ENCODE measurements at regions not wholly inside any gene's neighbourhood (a gene's known extent, or its start where the extent isn't known, plus 50 kb on each side); places are given as distances from the start of the nearest gene placed in this dataset.

DNA sequence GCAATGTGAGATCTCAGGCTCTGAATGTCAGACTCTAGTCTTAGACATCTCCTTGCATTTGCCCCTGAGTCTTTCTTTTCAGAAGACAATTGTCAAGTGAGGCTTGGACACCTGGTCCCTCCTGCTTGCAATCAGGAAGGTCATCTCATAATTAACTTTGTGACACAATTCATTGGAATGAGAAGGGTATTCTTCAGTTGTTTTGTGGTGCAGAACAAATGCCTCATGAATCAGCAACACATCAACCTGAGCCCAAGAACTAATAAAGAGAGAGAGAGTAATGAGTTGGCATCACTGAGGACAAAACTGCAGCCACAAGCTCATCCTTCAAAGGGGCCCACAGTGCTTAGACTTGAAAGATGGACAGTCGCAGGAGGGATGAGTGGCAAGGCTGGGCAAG is 375.8 kb downstream of the INSC start:
- FAIRE-seq = no peak

DNA sequence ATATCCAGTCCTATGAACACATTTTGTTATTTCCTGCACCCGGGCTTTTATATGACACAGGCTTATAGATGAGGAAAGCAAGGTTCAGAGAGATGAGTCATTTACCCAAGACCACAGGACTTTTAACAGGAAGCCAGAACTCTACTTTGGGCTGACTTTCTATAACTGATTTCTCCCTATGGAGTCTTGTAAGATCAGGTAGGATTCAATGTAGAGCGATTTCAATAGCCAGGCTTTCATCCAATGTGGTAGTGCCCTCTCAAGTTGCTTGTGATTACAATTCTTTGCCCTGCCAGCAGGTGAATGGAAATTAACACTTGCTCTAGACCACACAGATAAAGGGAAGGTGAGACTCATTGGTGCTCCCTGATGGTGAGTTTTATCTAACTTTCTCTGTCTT is 378.3 kb downstream of the INSC start:
- FAIRE-seq = no peak

- no peak for FAIRE-seq
Measured at GRCh38 chr11:15493921-15494620, 379.3 kb downstream of the INSC start.

- FAIRE-seq = no peak
Measured at GRCh38 chr11:15494740-15495139, 380.0 kb downstream of the INSC start.

DNA sequence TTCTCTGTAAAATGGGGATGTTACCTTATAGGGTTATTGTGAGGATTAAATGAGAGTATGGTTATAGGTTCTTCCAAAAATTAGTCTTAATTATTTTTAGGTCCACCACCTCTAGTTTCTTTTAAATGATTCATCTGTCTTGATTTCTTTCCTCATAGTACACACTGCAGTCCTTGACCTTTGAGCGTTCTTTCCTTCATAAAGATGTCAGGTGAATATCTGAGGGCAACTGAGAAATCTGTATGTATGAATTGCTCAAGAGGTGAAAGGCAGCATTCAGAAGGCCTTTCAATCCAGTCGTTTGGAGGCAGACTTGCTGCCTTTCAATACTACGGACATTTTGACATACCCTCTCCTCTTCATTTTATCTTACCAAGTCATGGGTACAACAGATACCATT is 380.7 kb downstream of the INSC start:
- no peak for FAIRE-seq

- FAIRE-seq = no peak
Measured at GRCh38 chr11:15497366-15497765, 382.6 kb downstream of the INSC start.

- no peak for FAIRE-seq
Measured at GRCh38 chr11:15499674-15500073, 385.0 kb downstream of the INSC start.

DNA sequence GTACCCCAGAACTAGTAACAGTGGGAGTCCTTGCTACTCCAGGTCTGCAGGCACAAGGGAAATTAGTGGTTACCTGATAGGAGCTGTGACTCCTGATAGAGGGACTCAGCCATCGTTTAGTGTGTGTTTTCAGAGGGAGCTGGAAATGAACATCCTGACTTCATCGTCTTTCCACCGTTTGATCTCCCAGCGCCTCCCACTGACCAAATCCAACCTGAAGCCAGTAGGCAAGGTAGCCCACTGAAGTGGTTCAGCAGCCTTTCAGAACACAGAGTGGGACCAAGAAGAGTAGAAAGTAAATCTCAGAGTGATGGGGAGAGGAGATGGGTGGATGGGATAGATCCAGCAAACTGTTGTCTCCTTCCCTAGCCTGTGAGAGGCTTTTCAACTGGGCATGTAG is 385.9 kb downstream of the INSC start:
- FAIRE-seq = no peak

- FAIRE-seq = no peak
Measured at GRCh38 chr11:15501566-15501965, 386.8 kb downstream of the INSC start.

DNA sequence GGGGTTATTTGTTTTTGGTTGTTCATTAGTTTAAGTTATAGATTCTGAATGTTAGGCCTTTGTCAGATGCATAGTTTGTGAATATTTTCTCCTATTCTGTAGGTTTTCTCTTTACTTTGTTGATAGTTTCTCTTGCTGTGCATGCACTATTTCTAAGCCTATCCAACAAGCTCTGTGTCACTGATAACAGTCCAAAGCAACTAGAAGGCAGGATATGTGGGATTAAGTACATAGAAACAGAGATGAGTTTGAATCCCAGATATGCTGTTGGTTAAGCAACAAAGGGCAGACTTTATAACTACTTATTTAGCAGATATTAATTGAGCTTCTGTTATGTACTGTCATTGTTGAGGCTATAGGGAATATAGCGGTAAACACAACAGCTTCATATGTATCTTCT is 390.4 kb downstream of the INSC start:
- no peak for FAIRE-seq

GRCh38 chr11:15507592-15507991 is 392.9 kb downstream of the INSC start:
- FAIRE-seq = no peak

DNA sequence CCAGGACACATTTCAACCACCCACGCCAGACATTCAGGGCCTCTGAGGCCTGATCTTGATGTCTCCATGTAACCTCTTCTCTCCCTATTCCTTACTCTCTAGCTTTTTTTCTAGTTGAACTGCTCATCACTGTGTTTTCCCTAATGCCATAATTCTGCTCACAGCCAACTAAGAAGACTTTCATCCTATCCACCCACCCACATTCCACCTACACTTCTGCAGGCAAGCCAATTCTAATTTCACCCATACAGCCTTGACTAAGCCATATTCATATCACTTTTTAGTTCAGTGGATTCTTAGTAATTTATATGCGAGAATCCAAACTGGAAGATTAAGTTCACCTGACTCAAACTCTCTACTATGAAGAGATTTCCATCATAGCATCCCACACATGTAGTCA is 394.4 kb downstream of the INSC start:
- FAIRE-seq = no peak

- no peak for FAIRE-seq
Measured at GRCh38 chr11:15519124-15519791, 404.5 kb downstream of the INSC start.

DNA sequence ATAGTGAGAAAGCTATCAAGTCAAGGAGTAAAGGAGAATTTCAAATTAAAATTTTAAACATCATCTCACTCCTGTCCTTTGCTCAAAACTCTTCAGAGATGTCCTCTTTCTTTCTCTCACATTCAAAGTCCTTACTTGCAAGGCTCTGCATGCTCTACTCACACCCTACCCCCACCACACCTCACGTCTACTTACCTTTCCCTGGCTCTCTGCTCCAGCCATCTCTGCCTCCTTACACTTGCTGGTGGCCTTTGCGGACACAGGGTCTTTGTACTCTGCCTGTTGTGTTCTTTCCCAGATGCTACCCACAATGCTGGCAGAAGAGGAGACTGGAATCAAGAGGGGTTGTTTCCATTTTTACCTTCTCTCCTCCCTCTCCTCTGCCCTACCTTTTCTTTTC is 405.2 kb downstream of the INSC start:
- no peak for FAIRE-seq

GRCh38 chr11:15523543-15523942 is 408.8 kb downstream of the INSC start:
- no peak for FAIRE-seq

DNA sequence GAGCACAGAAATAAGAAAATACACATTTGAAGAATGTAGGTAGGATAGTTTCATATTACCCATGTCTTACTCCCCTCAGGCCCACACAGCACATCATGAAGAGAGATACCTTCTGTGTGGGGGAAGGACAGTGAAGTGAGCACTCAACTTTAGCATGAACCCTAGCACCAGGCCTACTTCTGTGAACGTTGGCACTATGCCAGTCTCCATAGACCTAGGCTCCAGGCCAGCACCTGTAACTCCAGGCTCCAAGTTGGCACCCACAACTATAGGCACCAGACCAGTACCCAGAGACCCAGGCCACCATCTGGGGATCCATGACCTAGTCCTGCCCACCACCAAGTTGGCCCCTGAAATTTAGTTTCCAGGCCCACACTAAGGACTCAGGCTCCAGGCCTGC is 410.9 kb downstream of the INSC start:
- no peak for FAIRE-seq

DNA sequence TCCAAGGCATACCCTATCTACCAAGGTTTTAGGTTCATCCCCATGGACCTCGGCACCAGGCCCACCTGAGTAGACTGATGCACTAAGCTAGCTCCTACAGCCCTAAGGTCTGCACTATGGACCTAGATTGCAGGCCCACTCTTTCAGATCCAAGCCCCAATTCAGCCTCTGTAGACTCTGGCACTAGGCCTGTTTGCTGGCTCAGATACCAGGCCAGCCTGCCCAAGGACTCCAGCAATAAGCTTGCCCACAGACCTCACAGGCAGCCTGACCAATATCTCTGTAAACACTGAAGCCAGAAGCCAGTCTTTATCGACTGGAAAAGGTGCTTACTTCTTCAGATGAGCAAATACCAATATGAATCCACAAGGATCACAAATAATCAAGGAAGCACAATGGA is 411.3 kb downstream of the INSC start:
- no peak for FAIRE-seq

DNA sequence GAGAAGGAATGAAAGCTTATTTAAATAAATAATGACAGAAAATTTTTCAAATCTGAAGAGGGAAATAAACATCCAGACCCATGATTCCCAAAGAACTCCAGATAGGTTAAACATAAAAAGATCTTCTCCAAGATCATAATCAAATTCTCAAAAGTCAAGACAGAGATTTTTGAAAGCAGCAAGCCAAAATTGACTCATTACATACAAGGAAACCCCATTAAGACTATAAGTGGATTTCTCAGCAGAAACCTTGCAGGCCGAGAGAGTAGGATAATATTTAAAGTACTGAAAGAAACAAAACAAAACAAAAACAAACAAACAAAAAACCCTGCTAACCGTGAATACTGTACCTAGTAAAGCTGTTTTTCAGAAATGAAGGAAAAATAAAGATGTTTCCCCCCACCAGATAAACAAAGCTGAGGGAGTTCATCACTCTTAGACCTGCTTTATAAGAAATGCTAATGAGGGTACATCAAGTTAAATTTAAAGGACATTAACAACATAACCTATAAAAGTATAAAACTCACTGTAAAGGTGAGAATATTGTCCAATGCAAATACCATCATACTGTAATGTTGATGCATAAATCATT is 412.2 kb downstream of the INSC start:
- no peak for FAIRE-seq

DNA sequence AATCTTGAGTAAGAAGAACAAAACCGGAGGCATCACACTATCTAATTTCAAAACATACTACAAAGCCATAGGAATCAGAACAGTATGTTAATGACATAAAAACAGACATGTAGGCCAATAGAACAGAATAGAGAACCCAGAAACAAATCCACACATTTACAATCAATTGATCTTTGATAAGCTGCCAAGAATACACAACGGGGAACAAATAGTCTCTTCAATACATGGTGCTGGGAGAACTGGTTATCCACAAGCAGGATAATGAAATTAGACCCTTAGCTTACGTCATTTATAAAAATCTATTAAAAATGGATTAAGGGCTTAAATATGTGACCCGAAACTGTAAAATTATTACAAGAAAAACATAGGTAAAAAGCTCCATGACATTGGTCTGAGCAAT is 417.7 kb downstream of the INSC start:
- no peak for FAIRE-seq

- no peak for FAIRE-seq
Measured at GRCh38 chr11:15534266-15534665, 419.5 kb downstream of the INSC start.

- FAIRE-seq = no peak
Measured at GRCh38 chr11:15535414-15535813, 420.7 kb downstream of the INSC start.

GRCh38 chr11:15536438-15536837 is 421.7 kb downstream of the INSC start:
- FAIRE-seq = no peak

DNA sequence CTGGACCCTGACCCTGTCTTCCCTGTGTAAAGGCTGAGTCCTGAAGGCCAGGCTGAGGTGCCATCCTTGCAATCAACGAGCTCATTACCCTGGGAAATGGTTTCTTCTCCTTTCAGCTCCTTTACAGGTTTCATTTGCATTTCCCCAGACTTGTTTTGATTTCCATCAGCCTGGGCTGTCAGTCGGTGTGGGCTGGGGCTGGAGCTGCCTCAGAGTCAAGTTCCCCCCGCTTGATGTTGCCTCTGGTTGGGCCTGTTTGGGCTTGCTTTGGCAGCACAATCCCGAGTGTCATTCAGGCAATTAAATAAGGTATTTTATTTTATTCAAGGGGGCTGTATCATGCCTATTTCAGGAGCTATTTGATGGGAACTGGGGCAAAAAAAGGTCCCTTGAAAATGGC is 424.9 kb downstream of the INSC start:
- FAIRE-seq = no peak

DNA sequence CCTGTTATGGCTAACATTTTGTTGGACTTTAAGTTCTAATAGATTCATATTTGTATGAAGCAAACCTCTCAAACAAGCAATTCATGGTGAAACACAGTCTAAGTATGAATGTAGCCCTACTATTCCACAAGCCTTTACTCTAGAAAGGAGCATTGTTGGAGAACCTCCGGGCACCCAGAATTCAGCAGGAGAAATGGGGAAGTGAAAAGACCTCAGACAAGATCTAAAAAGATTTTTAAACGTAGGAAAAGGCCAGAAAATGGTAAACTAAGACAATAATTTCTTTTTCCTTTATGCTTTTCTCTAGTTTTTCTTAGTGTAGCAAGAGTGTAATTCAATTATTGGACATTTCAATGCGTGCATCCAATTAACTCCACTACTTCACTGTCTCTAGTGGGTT is 426.4 kb downstream of the INSC start:
- FAIRE-seq = no peak

GRCh38 chr11:15544353-15544752 is 429.6 kb downstream of the INSC start:
- no peak for FAIRE-seq

All from G401.6 (cell line).